ENCODE measurements at regions not wholly inside any gene's neighbourhood (a gene's known extent, or its start where the extent isn't known, plus 50 kb on each side); places are given as distances from the start of the nearest gene placed in this dataset.

DNA sequence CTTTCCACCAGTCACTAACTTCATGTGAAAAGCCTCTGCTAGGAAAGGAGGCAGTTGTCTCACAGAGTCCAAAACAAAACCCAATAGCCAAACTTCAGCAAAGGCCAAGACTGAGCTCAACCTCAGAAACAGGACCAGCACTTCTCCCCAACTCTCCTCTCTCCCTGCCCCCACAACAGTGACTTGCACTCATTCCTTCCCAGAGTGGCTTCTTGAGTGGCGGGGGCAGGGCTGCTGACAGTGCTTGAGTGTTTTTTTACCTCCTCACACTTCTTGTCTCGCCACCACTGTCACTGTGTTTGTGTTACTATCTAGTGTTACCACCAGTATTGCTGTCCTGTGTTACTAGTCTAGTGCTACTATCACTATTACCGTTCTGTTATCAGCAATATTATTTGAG is 206.8 kb downstream of the KLF6 start:
- Histone ChIP-seq H3K36me3 (no peaks in the 10 kb centered on the region), H3K27ac (no peak overlapping the region), H3K4me3 (ENCODE audit: low read depth, low read length) (no peak overlapping the region), H3K9me3 (ENCODE audit: severe bottlenecking) (no peaks in the 10 kb centered on the region), H3K27me3 (ENCODE audit: insufficient read depth, low read depth, severe bottlenecking) (no peaks in the 10 kb centered on the region)
- DNase-seq = no peak
- TF ChIP-seq, protein P1, sequence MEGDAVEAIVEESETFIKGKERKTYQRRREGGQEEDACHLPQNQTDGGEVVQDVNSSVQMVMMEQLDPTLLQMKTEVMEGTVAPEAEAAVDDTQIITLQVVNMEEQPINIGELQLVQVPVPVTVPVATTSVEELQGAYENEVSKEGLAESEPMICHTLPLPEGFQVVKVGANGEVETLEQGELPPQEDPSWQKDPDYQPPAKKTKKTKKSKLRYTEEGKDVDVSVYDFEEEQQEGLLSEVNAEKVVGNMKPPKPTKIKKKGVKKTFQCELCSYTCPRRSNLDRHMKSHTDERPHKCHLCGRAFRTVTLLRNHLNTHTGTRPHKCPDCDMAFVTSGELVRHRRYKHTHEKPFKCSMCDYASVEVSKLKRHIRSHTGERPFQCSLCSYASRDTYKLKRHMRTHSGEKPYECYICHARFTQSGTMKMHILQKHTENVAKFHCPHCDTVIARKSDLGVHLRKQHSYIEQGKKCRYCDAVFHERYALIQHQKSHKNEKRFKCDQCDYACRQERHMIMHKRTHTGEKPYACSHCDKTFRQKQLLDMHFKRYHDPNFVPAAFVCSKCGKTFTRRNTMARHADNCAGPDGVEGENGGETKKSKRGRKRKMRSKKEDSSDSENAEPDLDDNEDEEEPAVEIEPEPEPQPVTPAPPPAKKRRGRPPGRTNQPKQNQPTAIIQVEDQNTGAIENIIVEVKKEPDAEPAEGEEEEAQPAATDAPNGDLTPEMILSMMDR (IDR thresholded peaks at IDR 0.05; ENCODE audit: low read depth, low read length) = no peak

DNA sequence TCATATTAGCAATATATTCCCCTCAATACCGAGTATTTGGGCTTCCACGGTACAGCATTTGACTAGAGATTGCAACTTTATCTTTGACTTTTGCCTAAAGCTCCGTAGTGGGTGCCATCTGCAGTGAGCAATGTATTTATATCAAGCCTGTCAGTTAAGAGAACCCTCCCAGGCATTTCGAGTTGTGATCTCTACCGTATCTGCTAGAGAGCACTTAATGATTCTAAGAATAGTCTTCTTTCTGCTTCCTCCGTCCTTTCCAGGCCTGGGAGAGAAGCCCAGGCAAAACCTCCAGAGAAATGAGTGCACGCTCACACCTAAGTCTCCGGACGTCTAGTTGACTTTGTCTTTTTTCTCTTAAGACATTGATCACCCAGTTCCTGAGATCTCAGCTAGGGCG is 210.6 kb downstream of the KLF6 start:
- H3K36me3 ChIP-seq = no peaks in the 10 kb centered on the region
- no peak overlapping the region for H3K4me3 ChIP-seq (ENCODE audit: low read depth, low read length)
- no peak for DNase-seq
- no peak overlapping the region for H3K27ac ChIP-seq
- TF ChIP-seq, protein P1 (IDR thresholded peaks at IDR 0.05; ENCODE audit: low read depth, low read length) = no peak
- no peaks in the 10 kb centered on the region for H3K27me3 ChIP-seq (ENCODE audit: insufficient read depth, low read depth, severe bottlenecking)
- no peaks in the 10 kb centered on the region for H3K9me3 ChIP-seq (ENCODE audit: severe bottlenecking)

DNA sequence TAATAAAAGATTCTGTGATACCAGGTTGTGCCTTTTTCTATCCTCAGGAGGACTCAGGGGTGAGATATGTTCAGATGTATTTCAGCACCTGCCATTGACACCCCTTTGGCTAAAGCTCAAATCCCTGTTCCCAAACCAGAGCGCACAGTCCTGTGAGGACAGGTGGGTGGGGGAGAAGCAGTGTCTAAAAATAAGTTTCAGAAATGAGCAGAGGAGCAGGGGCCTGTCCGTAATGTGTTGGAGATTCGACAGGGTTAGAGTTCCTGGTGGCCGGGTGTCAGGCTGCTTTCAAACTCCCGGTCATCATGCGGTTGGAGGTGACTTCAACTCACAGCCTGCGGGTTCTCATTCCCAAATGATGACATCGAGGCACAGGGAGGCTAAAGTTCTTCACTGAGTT is 211.5 kb downstream of the KLF6 start:
- DNase-seq = no peak
- Histone ChIP-seq H3K36me3 (no peaks in the 10 kb centered on the region), H3K27me3 (ENCODE audit: insufficient read depth, low read depth, severe bottlenecking) (no peaks in the 10 kb centered on the region), H3K9me3 (ENCODE audit: severe bottlenecking) (no peaks in the 10 kb centered on the region), H3K27ac (no peak overlapping the region), H3K4me3 (ENCODE audit: low read depth, low read length) (no peak overlapping the region)
- TF ChIP-seq, protein P1 (IDR thresholded peaks at IDR 0.05; ENCODE audit: low read depth, low read length) = no peak

DNA sequence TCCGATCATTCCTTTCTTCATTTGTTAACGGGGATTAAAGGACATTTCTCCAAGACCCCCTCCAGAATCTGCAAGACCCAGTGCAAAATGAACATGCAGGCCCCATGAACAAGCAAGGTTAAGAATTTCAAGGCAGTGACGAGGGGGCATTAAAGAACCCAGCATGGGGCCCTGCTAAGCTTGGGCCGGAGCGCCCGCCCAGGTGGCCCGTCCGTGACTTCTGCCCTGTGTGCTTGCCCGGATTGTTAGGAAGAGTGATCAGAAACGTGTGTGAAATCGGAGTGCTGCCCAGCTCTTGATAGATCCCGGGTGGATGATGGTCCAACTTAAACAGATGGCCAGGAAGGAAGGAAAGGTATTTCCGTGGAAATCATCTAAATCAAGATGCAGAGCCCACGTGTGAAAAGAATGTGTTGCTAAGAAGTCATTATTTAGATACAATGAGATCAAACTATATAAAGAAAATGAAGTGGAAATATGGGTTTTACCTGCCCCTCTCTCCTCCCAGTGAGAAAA is 213.6 kb downstream of the KLF6 start:
- Histone ChIP-seq H3K27me3 (ENCODE audit: insufficient read depth, low read depth, severe bottlenecking) (no peaks in the 10 kb centered on the region), H3K4me3 (ENCODE audit: low read depth, low read length) (no peak overlapping the region), H3K9me3 (ENCODE audit: severe bottlenecking) (no peaks in the 10 kb centered on the region), H3K36me3 (no peaks in the 10 kb centered on the region), H3K27ac (no peak overlapping the region)
- TF ChIP-seq, protein P1 (IDR thresholded peaks at IDR 0.05; ENCODE audit: low read depth, low read length) = no peak
- DNase-seq = no peak

DNA sequence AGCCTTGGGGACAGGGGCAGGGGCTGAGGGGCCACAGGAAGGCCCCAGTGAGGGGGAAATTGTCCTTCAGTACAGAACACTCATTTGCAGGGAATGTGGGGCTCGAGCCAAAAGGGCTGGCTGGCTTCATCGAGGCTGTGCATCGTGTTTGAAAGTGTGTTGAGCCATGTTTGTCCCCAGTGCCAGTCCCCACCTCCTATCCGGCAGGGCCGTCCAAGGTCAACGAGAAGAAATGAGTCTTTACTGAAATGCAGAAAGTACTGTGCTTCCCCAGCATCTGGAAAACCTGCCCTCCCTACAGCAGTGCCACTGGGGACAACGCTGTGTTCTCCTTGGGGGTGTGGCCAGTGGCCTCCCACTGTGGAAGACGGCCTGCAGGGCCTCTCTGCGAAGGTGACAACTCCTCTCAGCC is 214.1 kb downstream of the KLF6 start:
- TF ChIP-seq, protein P1 (IDR thresholded peaks at IDR 0.05; ENCODE audit: low read depth, low read length) = no peak
- H3K27me3 ChIP-seq (ENCODE audit: insufficient read depth, low read depth, severe bottlenecking) = no peaks in the 10 kb centered on the region
- no peak for DNase-seq
- no peaks in the 10 kb centered on the region for H3K36me3 ChIP-seq
- no peak overlapping the region for H3K4me3 ChIP-seq (ENCODE audit: low read depth, low read length)
- no peaks in the 10 kb centered on the region for H3K9me3 ChIP-seq (ENCODE audit: severe bottlenecking)
- H3K27ac ChIP-seq = no peak overlapping the region

DNA sequence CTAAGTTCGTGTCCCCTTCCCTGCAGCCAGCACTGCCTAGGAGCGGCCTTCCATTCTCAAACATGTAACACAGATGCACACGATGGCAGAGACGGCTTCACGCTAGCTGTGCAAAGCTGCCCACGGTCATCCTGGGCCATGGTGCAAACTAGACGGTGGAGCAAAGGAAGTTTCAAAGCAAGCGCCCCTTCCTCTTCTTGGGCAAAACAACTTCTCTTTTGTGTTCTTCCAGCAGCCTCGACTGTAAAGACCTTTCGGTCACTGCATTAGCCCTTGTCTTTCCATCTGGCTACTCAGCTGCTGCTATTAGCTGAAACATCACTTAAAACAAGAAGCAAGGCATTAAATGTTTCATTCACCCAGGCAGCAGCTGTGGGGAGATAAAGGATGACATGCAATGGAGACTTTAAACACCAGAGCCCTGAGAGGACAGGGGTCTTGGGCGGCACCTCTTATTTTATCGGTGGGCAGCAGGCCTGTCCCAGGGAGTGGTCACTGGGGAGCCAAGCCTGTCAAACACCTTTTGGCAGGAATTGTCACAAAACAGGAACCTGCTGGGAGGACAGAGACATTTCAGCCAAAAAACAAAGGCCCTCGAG is 214.8 kb downstream of the KLF6 start:
- TF ChIP-seq, protein P1 (IDR thresholded peaks at IDR 0.05; ENCODE audit: low read depth, low read length) = no peak
- H3K4me3 ChIP-seq (ENCODE audit: low read depth, low read length) = no peak overlapping the region
- H3K27ac ChIP-seq = no peak overlapping the region
- H3K9me3 ChIP-seq (ENCODE audit: severe bottlenecking) = no peaks in the 10 kb centered on the region
- no peaks in the 10 kb centered on the region for H3K27me3 ChIP-seq (ENCODE audit: insufficient read depth, low read depth, severe bottlenecking)
- no peak for DNase-seq
- no peaks in the 10 kb centered on the region for H3K36me3 ChIP-seq

All from WERI-Rb-1 (cell line).